Breast epithelium (tissue), 4 donors: ENCODE measurements at regions not wholly inside any gene's neighbourhood (a gene's known extent, or its start where the extent isn't known, plus 50 kb on each side); places are given as distances from the start of the nearest gene placed in this dataset.

ENCODE experiments used
- DNase-seq, 2 donors: peaks; one replicate each; pipeline ENCODE4 v3.0.0-alpha.2; 2019; ENCODE audit warnings: low spot score in 2 of 2
- H3K27ac ChIP-seq, 2 donors: fragments of 200-600 bp; sonication (generic) in 1 of 2; one replicate each; pipeline ENCODE4 v1.5.1; 2016 to 2019; ENCODE audit warnings: mild to moderate bottlenecking in 1 of 2
- H3K27me3 ChIP-seq, 2 donors: fragments of 200-600 bp; sonication (generic) in 1 of 2; one replicate each; pipeline versions ENCODE4 v1.5.1 to v1.6.0; 2017 to 2019; ENCODE audit warnings: control low read depth in 1 of 2, mild to moderate bottlenecking in 1 of 2
- H3K36me3 ChIP-seq: fragments of 200-600 bp; one replicate; pipeline ENCODE4 v1.5.1; 2019
- H3K4me1 ChIP-seq, 2 donors: fragments of 200-600 bp; sonication (generic); one replicate each; pipeline ENCODE4 v1.5.1; 2016 to 2019; ENCODE audit warnings: control low read depth in 1 of 2
- H3K4me3 ChIP-seq, 3 donors: fragments of 200-600 bp; sonication (generic); 1 replicate in 2 of 3; 2 replicates in 1 of 3; pipeline ENCODE4 v1.5.1; 2016 to 2019; ENCODE audit warnings: mild to moderate bottlenecking in 3 of 3, moderate library complexity in 2 of 3
- H3K9me3 ChIP-seq, 2 donors: fragments of 200-600 bp; sonication (generic) in 1 of 2; one replicate each; pipeline ENCODE4 v1.5.1; 2016 to 2019; ENCODE audit warnings: control low read depth in 1 of 2
- CTCF ChIP-seq, 3 donors: fragments of 450-650 bp; IDR thresholded peaks; one replicate each; pipeline ENCODE4 v1.5.1; 2016 to 2017; ENCODE audit warnings: antibody characterized with exemption in 3 of 3, mild to moderate bottlenecking in 3 of 3, moderate library complexity in 3 of 3
- POLR2A ChIP-seq: fragments of 450-650 bp; IDR thresholded peaks from one replicate; pipeline ENCODE4 v1.6.1; 2016; ENCODE audit warnings: antibody characterized with exemption, mild to moderate bottlenecking, moderate library complexity
- POLR2AphosphoS5 ChIP-seq, 3 donors: sonication (generic); formaldehyde crosslinking; IDR thresholded peaks; one replicate each; pipeline ENCODE4 v1.6.1; 2017; ENCODE audit warnings: antibody characterized with exemption in 3 of 3
- intact Hi-C: fragments of 100-400 bp; cut with DNase I; formaldehyde crosslinking; loops from one replicate; pipeline ENCODE4 v1.15.1; 2023; ENCODE audit warnings: low total_unique reads

GRCh38 chr2:198362740-198363139 is 558.3 kb downstream of the PLCL1 start:
- Histone ChIP-seq H3K27me3 (no peaks in the 10 kb centered on the region), H3K27ac (no peak overlapping the region), H3K4me1 (no peaks in the 10 kb centered on the region), H3K36me3 (no peaks in the 10 kb centered on the region), H3K9me3 (no peaks in the 10 kb centered on the region), H3K4me3 (no peak overlapping the region)
- DNase-seq = no peak
- intact Hi-C loops = loop anchor here (10.0 kb wide), 1 partner anchor 1948 kb away; no protein-coding TSS in a partner anchor
- TF ChIP-seq POLR2AphosphoS5 (IDR thresholded peaks at IDR 0.05) (no peak), POLR2A (no peak), CTCF (IDR thresholded peaks at IDR 0.05) (no peak)

- Histone ChIP-seq H3K4me1 (no peaks in the 10 kb centered on the region), H3K27me3 (no peaks in the 10 kb centered on the region), H3K4me3 (no peak overlapping the region), H3K9me3 (no peaks in the 10 kb centered on the region), H3K36me3 (no peaks in the 10 kb centered on the region), H3K27ac (no peak overlapping the region)
- intact Hi-C loops = no loop called here
- DNase-seq = no peak
- TF ChIP-seq POLR2AphosphoS5 (IDR thresholded peaks at IDR 0.05) (no peak), CTCF (IDR thresholded peaks at IDR 0.05) (no peak), POLR2A (no peak)
Measured at GRCh38 chr2:198359308-198359707, 554.9 kb downstream of the PLCL1 start.

GRCh38 chr2:198356157-198356556 is 551.8 kb downstream of the PLCL1 start:
- H3K9me3 ChIP-seq = no peaks in the 10 kb centered on the region
- TF ChIP-seq CTCF (IDR thresholded peaks at IDR 0.05) = no peak
- TF ChIP-seq POLR2A = no peak
- no peak for TF ChIP-seq POLR2AphosphoS5 (IDR thresholded peaks at IDR 0.05)
- H3K27ac ChIP-seq = no peak overlapping the region
- no peak overlapping the region for H3K4me3 ChIP-seq
- no peaks in the 10 kb centered on the region for H3K4me1 ChIP-seq
- intact Hi-C loops = no loop called here
- DNase-seq = no peak
- H3K36me3 ChIP-seq = no peaks in the 10 kb centered on the region
- H3K27me3 ChIP-seq = no peaks in the 10 kb centered on the region

GRCh38 chr2:198351647-198352046 is 547.3 kb downstream of the PLCL1 start:
- no peak for TF ChIP-seq POLR2AphosphoS5 (IDR thresholded peaks at IDR 0.05)
- no peak for TF ChIP-seq POLR2A
- no peak for TF ChIP-seq CTCF (IDR thresholded peaks at IDR 0.05)
- Histone ChIP-seq H3K27me3 (no peaks in the 10 kb centered on the region), H3K4me1 (no peaks in the 10 kb centered on the region), H3K36me3 (no peaks in the 10 kb centered on the region), H3K27ac (no peak overlapping the region), H3K4me3 (no peak overlapping the region), H3K9me3 (no peaks in the 10 kb centered on the region)
- intact Hi-C loops = no loop called here
- no peak for DNase-seq

- H3K4me1 ChIP-seq = no peaks in the 10 kb centered on the region
- no peak for DNase-seq
- H3K27me3 ChIP-seq = no peaks in the 10 kb centered on the region
- no peak overlapping the region for H3K27ac ChIP-seq
- no peaks in the 10 kb centered on the region for H3K9me3 ChIP-seq
- no peak overlapping the region for H3K4me3 ChIP-seq
- H3K36me3 ChIP-seq = no peaks in the 10 kb centered on the region
- intact Hi-C loops = no loop called here
- no peak for TF ChIP-seq POLR2AphosphoS5 (IDR thresholded peaks at IDR 0.05)
- no peak for TF ChIP-seq CTCF (IDR thresholded peaks at IDR 0.05)
- TF ChIP-seq POLR2A = no peak
Measured at GRCh38 chr2:198347946-198348345, 543.6 kb downstream of the PLCL1 start.
